ENCODE measurements at regions not wholly inside any gene's neighbourhood (a gene's known extent, or its start where the extent isn't known, plus 50 kb on each side); places are given as distances from the start of the nearest gene placed in this dataset.

- no peaks in the 10 kb centered on the region for H3K9me3 ChIP-seq (replicated peaks; ENCODE audit: control insufficient read depth, insufficient read depth, low read length)
- no peaks in the 10 kb centered on the region for H3K36me3 ChIP-seq (ENCODE audit: control insufficient read depth in 2 of 2, insufficient read depth in 2 of 2, low read length in 1 of 2)
- FAIRE-seq (no peak), ATAC-seq (no peak), DNase-seq (ENCODE audit: low read depth, low spot score) (no peak)
- H3K27me3 ChIP-seq (replicated peaks in 1 of 2; ENCODE audit: control insufficient read depth in 2 of 2, insufficient read depth in 2 of 2, low read length in 1 of 2): no peaks in the 10 kb centered on the region
- intact Hi-C loops (cut with micrococcal nuclease; ENCODE audit: unreplicated experiment): no loop called here
- in situ Hi-C loops (cut with MboI): no loop called here
- H4K20me1 ChIP-seq (ENCODE audit: control insufficient read depth, insufficient read depth): no peaks in the 10 kb centered on the region
- no peak overlapping the region for H3K9ac ChIP-seq (ENCODE audit: control insufficient read depth, insufficient read depth, low read length)
- no peak overlapping the region for H3K27ac ChIP-seq (ENCODE audit: control insufficient read depth, insufficient read depth)
- ChIA-PET CTCF (no interaction called here), RAD21 (ENCODE audit: unreplicated experiment) (no interaction called here), SMC1A (ENCODE audit: uncharacterized antibody, unreplicated experiment) (no interaction called here), POLR2A (no interaction called here)
- no TSS peak for BruUV-seq (replicated peaks)
- H2AFZ ChIP-seq (ENCODE audit: control insufficient read depth, low read depth, low read length): no peak overlapping the region
- H3K4me3 ChIP-seq: no peak overlapping the region
- no peak overlapping the region for H3K4me2 ChIP-seq (ENCODE audit: control insufficient read depth, insufficient read depth)
- H3K79me2 ChIP-seq (ENCODE audit: control insufficient read depth, insufficient read depth, low read length): no peaks in the 10 kb centered on the region
- no peaks in the 10 kb centered on the region for H3K4me1 ChIP-seq (ENCODE audit: control insufficient read depth, insufficient read depth, low read length)
- TF ChIP-seq TCF3 (IDR thresholded peaks at IDR 0.05; ENCODE audit: borderline replicate concordance, insufficient read depth, low read depth, low read length) (no peak), JUNB (IDR thresholded peaks at IDR 0.05) (no peak), YBX1 (IDR thresholded peaks at IDR 0.05) (no peak), E4F1 (IDR thresholded peaks at IDR 0.05; ENCODE audit: borderline replicate concordance, partially characterized antibody) (no peak), YY1 (IDR thresholded peaks at IDR 0.05; ENCODE audit: low read depth, low read length) (no peak), SMARCA5 (IDR thresholded peaks at IDR 0.05) (no peak), SMAD5 (IDR thresholded peaks at IDR 0.05; ENCODE audit: low read depth) (no peak), RAD51 (IDR thresholded peaks at IDR 0.05) (no peak), IKZF1 (conservative IDR thresholded peaks at IDR 0.05) (no peak)
- TF ChIP-seq, protein P1, sequence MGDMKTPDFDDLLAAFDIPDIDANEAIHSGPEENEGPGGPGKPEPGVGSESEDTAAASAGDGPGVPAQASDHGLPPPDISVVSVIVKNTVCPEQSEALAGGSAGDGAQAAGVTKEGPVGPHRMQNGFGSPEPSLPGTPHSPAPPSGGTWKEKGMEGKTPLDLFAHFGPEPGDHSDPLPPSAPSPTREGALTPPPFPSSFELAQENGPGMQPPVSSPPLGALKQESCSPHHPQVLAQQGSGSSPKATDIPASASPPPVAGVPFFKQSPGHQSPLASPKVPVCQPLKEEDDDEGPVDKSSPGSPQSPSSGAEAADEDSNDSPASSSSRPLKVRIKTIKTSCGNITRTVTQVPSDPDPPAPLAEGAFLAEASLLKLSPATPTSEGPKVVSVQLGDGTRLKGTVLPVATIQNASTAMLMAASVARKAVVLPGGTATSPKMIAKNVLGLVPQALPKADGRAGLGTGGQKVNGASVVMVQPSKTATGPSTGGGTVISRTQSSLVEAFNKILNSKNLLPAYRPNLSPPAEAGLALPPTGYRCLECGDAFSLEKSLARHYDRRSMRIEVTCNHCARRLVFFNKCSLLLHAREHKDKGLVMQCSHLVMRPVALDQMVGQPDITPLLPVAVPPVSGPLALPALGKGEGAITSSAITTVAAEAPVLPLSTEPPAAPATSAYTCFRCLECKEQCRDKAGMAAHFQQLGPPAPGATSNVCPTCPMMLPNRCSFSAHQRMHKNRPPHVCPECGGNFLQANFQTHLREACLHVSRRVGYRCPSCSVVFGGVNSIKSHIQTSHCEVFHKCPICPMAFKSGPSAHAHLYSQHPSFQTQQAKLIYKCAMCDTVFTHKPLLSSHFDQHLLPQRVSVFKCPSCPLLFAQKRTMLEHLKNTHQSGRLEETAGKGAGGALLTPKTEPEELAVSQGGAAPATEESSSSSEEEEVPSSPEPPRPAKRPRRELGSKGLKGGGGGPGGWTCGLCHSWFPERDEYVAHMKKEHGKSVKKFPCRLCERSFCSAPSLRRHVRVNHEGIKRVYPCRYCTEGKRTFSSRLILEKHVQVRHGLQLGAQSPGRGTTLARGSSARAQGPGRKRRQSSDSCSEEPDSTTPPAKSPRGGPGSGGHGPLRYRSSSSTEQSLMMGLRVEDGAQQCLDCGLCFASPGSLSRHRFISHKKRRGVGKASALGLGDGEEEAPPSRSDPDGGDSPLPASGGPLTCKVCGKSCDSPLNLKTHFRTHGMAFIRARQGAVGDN (IDR thresholded peaks at IDR 0.05): no peak
- TF ChIP-seq, protein P2, sequence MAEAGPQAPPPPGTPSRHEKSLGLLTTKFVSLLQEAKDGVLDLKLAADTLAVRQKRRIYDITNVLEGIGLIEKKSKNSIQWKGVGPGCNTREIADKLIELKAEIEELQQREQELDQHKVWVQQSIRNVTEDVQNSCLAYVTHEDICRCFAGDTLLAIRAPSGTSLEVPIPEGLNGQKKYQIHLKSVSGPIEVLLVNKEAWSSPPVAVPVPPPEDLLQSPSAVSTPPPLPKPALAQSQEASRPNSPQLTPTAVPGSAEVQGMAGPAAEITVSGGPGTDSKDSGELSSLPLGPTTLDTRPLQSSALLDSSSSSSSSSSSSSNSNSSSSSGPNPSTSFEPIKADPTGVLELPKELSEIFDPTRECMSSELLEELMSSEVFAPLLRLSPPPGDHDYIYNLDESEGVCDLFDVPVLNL (IDR thresholded peaks at IDR 0.05; ENCODE audit: low read depth, low read length): no peak
- TF ChIP-seq, protein P3, sequence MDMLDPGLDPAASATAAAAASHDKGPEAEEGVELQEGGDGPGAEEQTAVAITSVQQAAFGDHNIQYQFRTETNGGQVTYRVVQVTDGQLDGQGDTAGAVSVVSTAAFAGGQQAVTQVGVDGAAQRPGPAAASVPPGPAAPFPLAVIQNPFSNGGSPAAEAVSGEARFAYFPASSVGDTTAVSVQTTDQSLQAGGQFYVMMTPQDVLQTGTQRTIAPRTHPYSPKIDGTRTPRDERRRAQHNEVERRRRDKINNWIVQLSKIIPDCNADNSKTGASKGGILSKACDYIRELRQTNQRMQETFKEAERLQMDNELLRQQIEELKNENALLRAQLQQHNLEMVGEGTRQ (IDR thresholded peaks at IDR 0.05; ENCODE audit: borderline replicate concordance, low read depth, low read length): no peak
- TF ChIP-seq, protein P4, sequence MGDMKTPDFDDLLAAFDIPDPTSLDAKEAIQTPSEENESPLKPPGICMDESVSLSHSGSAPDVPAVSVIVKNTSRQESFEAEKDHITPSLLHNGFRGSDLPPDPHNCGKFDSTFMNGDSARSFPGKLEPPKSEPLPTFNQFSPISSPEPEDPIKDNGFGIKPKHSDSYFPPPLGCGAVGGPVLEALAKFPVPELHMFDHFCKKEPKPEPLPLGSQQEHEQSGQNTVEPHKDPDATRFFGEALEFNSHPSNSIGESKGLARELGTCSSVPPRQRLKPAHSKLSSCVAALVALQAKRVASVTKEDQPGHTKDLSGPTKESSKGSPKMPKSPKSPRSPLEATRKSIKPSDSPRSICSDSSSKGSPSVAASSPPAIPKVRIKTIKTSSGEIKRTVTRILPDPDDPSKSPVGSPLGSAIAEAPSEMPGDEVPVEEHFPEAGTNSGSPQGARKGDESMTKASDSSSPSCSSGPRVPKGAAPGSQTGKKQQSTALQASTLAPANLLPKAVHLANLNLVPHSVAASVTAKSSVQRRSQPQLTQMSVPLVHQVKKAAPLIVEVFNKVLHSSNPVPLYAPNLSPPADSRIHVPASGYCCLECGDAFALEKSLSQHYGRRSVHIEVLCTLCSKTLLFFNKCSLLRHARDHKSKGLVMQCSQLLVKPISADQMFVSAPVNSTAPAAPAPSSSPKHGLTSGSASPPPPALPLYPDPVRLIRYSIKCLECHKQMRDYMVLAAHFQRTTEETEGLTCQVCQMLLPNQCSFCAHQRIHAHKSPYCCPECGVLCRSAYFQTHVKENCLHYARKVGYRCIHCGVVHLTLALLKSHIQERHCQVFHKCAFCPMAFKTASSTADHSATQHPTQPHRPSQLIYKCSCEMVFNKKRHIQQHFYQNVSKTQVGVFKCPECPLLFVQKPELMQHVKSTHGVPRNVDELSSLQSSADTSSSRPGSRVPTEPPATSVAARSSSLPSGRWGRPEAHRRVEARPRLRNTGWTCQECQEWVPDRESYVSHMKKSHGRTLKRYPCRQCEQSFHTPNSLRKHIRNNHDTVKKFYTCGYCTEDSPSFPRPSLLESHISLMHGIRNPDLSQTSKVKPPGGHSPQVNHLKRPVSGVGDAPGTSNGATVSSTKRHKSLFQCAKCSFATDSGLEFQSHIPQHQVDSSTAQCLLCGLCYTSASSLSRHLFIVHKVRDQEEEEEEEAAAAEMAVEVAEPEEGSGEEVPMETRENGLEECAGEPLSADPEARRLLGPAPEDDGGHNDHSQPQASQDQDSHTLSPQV (IDR thresholded peaks at IDR 0.05): no peak
These were observed 287.7 kb upstream of the CNTNAP5 start for GRCh38 chr2:123737371-123737770.
